ENCODE measurements at regions not wholly inside any gene's neighbourhood (a gene's known extent, or its start where the extent isn't known, plus 50 kb on each side); places are given as distances from the start of the nearest gene placed in this dataset.

GRCh38 chr6:169991913-169992312, 240.5 kb downstream of the ERMARD start:
- H3K9ac ChIP-seq (ENCODE audit: low read length in 5 of 5): no peak overlapping the region
- peaks cover 0 to 3% (median 0%) of the 10 kb centered on the region in 5 donors for H3K27me3 ChIP-seq (ENCODE audit: control insufficient read depth in 5 of 5, insufficient read depth in 4 of 5, low read length in 5 of 5)
- H3K27ac ChIP-seq (ENCODE audit: low read depth, low read length): no peak overlapping the region
- no peaks in the 10 kb centered on the region for H3K9me3 ChIP-seq (ENCODE audit: control insufficient read depth in 5 of 5, low read length in 5 of 5)
- H3K36me3 ChIP-seq (ENCODE audit: control insufficient read depth in 5 of 5, insufficient read depth in 5 of 5, low read length in 5 of 5): no peaks in the 10 kb centered on the region
- H3K4me3 ChIP-seq (ENCODE audit: low read depth in 1 of 5, low read length in 5 of 5): no peak overlapping the region
- H3K4me1 ChIP-seq (ENCODE audit: control insufficient read depth in 5 of 5, insufficient read depth in 5 of 5, low read length in 5 of 5): peaks cover 0 to 30% (median 4%) of the 10 kb centered on the region in 5 donors

- Histone ChIP-seq H3K9ac (ENCODE audit: low read length in 5 of 5) (no peak overlapping the region), H3K27me3 (ENCODE audit: control insufficient read depth in 5 of 5, insufficient read depth in 4 of 5, low read length in 5 of 5) (peaks cover 0 to 3% (median 0%) of the 10 kb centered on the region in 5 donors), H3K36me3 (ENCODE audit: control insufficient read depth in 5 of 5, insufficient read depth in 5 of 5, low read length in 5 of 5) (no peaks in the 10 kb centered on the region), H3K4me1 (ENCODE audit: control insufficient read depth in 5 of 5, insufficient read depth in 5 of 5, low read length in 5 of 5) (peaks cover 0 to 29% (median 4%) of the 10 kb centered on the region in 5 donors), H3K4me3 (ENCODE audit: low read depth in 1 of 5, low read length in 5 of 5) (no peak overlapping the region), H3K9me3 (ENCODE audit: control insufficient read depth in 5 of 5, low read length in 5 of 5) (no peaks in the 10 kb centered on the region), H3K27ac (ENCODE audit: low read depth, low read length) (no peak overlapping the region)
Measured at GRCh38 chr6:169991031-169991390, 239.6 kb downstream of the ERMARD start.

- Histone ChIP-seq H3K27me3 (ENCODE audit: control insufficient read depth in 5 of 5, insufficient read depth in 4 of 5, low read length in 5 of 5) (peaks cover 0 to 5% (median 0%) of the 10 kb centered on the region in 5 donors), H3K4me3 (ENCODE audit: low read depth in 1 of 5, low read length in 5 of 5) (peak overlapping the region in 2 of 5 donors; percentile 11 to 19), H3K4me1 (ENCODE audit: control insufficient read depth in 5 of 5, insufficient read depth in 5 of 5, low read length in 5 of 5) (peaks cover 0 to 29% (median 4%) of the 10 kb centered on the region in 5 donors), H3K9ac (ENCODE audit: low read length in 5 of 5) (no peak overlapping the region), H3K9me3 (ENCODE audit: control insufficient read depth in 5 of 5, low read length in 5 of 5) (no peaks in the 10 kb centered on the region), H3K36me3 (ENCODE audit: control insufficient read depth in 5 of 5, insufficient read depth in 5 of 5, low read length in 5 of 5) (no peaks in the 10 kb centered on the region), H3K27ac (ENCODE audit: low read depth, low read length) (no peak overlapping the region)
Measured at GRCh38 chr6:169990095-169991030, 238.9 kb downstream of the ERMARD start.

GRCh38 chr6:169989594-169989993, 238.2 kb downstream of the ERMARD start:
- H3K4me3 ChIP-seq (ENCODE audit: low read depth in 1 of 5, low read length in 5 of 5): no peak overlapping the region
- H3K27ac ChIP-seq (ENCODE audit: low read depth, low read length): no peak overlapping the region
- peaks cover 0 to 8% (median 3%) of the 10 kb centered on the region in 5 donors for H3K27me3 ChIP-seq (ENCODE audit: control insufficient read depth in 5 of 5, insufficient read depth in 4 of 5, low read length in 5 of 5)
- no peak overlapping the region for H3K9ac ChIP-seq (ENCODE audit: low read length in 5 of 5)
- H3K9me3 ChIP-seq (ENCODE audit: control insufficient read depth in 5 of 5, low read length in 5 of 5): no peaks in the 10 kb centered on the region
- H3K4me1 ChIP-seq (ENCODE audit: control insufficient read depth in 5 of 5, insufficient read depth in 5 of 5, low read length in 5 of 5): peaks cover 0 to 29% (median 4%) of the 10 kb centered on the region in 5 donors
- H3K36me3 ChIP-seq (ENCODE audit: control insufficient read depth in 5 of 5, insufficient read depth in 5 of 5, low read length in 5 of 5): no peaks in the 10 kb centered on the region

- Histone ChIP-seq H3K9ac (ENCODE audit: low read length in 5 of 5) (no peak overlapping the region), H3K9me3 (ENCODE audit: control insufficient read depth in 5 of 5, low read length in 5 of 5) (no peaks in the 10 kb centered on the region), H3K27me3 (ENCODE audit: control insufficient read depth in 5 of 5, insufficient read depth in 4 of 5, low read length in 5 of 5) (peaks cover 0 to 8% (median 3%) of the 10 kb centered on the region in 5 donors), H3K4me3 (ENCODE audit: low read depth in 1 of 5, low read length in 5 of 5) (no peak overlapping the region), H3K4me1 (ENCODE audit: control insufficient read depth in 5 of 5, insufficient read depth in 5 of 5, low read length in 5 of 5) (peaks cover 0 to 29% (median 4%) of the 10 kb centered on the region in 5 donors), H3K36me3 (ENCODE audit: control insufficient read depth in 5 of 5, insufficient read depth in 5 of 5, low read length in 5 of 5) (no peaks in the 10 kb centered on the region), H3K27ac (ENCODE audit: low read depth, low read length) (no peak overlapping the region)
Measured at GRCh38 chr6:169988769-169989550, 237.5 kb downstream of the ERMARD start.

- Histone ChIP-seq H3K4me3 (ENCODE audit: low read depth in 1 of 5, low read length in 5 of 5) (no peak overlapping the region), H3K36me3 (ENCODE audit: control insufficient read depth in 5 of 5, insufficient read depth in 5 of 5, low read length in 5 of 5) (no peaks in the 10 kb centered on the region), H3K27ac (ENCODE audit: low read depth, low read length) (no peak overlapping the region), H3K4me1 (ENCODE audit: control insufficient read depth in 5 of 5, insufficient read depth in 5 of 5, low read length in 5 of 5) (peaks cover 0 to 18% (median 1%) of the 10 kb centered on the region in 5 donors), H3K27me3 (ENCODE audit: control insufficient read depth in 5 of 5, insufficient read depth in 4 of 5, low read length in 5 of 5) (peaks cover 0 to 8% (median 3%) of the 10 kb centered on the region in 5 donors), H3K9ac (ENCODE audit: low read length in 5 of 5) (no peak overlapping the region), H3K9me3 (ENCODE audit: control insufficient read depth in 5 of 5, low read length in 5 of 5) (no peaks in the 10 kb centered on the region)
Measured at GRCh38 chr6:169986848-169987498, 235.6 kb downstream of the ERMARD start.

- Histone ChIP-seq H3K27me3 (ENCODE audit: control insufficient read depth in 5 of 5, insufficient read depth in 4 of 5, low read length in 5 of 5) (peaks cover 0 to 8% (median 3%) of the 10 kb centered on the region in 5 donors), H3K4me3 (ENCODE audit: low read depth in 1 of 5, low read length in 5 of 5) (no peak overlapping the region), H3K27ac (ENCODE audit: low read depth, low read length) (no peak overlapping the region), H3K4me1 (ENCODE audit: control insufficient read depth in 5 of 5, insufficient read depth in 5 of 5, low read length in 5 of 5) (peaks cover 0 to 16% (median 1%) of the 10 kb centered on the region in 5 donors), H3K9ac (ENCODE audit: low read length in 5 of 5) (no peak overlapping the region), H3K36me3 (ENCODE audit: control insufficient read depth in 5 of 5, insufficient read depth in 5 of 5, low read length in 5 of 5) (no peaks in the 10 kb centered on the region), H3K9me3 (ENCODE audit: control insufficient read depth in 5 of 5, low read length in 5 of 5) (no peaks in the 10 kb centered on the region)
Measured at GRCh38 chr6:169986171-169986847, 234.9 kb downstream of the ERMARD start.

GRCh38 chr6:169985121-169986015, 233.9 kb downstream of the ERMARD start:
- Histone ChIP-seq H3K9ac (ENCODE audit: low read length in 5 of 5) (no peak overlapping the region), H3K4me3 (ENCODE audit: low read depth in 1 of 5, low read length in 5 of 5) (no peak overlapping the region), H3K9me3 (ENCODE audit: control insufficient read depth in 5 of 5, low read length in 5 of 5) (no peaks in the 10 kb centered on the region), H3K27ac (ENCODE audit: low read depth, low read length) (no peak overlapping the region), H3K27me3 (ENCODE audit: control insufficient read depth in 5 of 5, insufficient read depth in 4 of 5, low read length in 5 of 5) (peaks cover 0 to 10% (median 3%) of the 10 kb centered on the region in 5 donors), H3K36me3 (ENCODE audit: control insufficient read depth in 5 of 5, insufficient read depth in 5 of 5, low read length in 5 of 5) (no peaks in the 10 kb centered on the region), H3K4me1 (ENCODE audit: control insufficient read depth in 5 of 5, insufficient read depth in 5 of 5, low read length in 5 of 5) (peaks cover 0 to 11% (median 0%) of the 10 kb centered on the region in 5 donors)
